SH-SY5Y (cell line): ENCODE measurements at regions not wholly inside any gene's neighbourhood (a gene's known extent, or its start where the extent isn't known, plus 50 kb on each side); places are given as distances from the start of the nearest gene placed in this dataset.

Source experiments
- GATA2 ChIP-seq: IDR thresholded peaks from 2 replicates; pipeline ENCODE4 v1.6.1; 2011; ENCODE audit warnings: mild to moderate bottlenecking, low read depth, low read length
- GATA3 ChIP-seq: IDR thresholded peaks from 2 replicates; pipeline ENCODE4 v1.6.1; 2011; ENCODE audit warnings: low read depth, mild to moderate bottlenecking, low read length, moderate library complexity

- TF ChIP-seq GATA3 (no peak), GATA2 (no peak)
Observed at GRCh38 chr10:71081229-71081560, 131.2 kb upstream of the UNC5B start.
